B cell (primary cell): ENCODE measurements at regions not wholly inside any gene's neighbourhood (a gene's known extent, or its start where the extent isn't known, plus 50 kb on each side); places are given as distances from the start of the nearest gene placed in this dataset.

ENCODE experiments used
- CTCF ChIP-seq: fragments of 200-600 bp; IDR thresholded peaks from one replicate; pipeline ENCODE4 v1.8.0; 2022; ENCODE audit warnings: antibody characterized with exemption, mild to moderate bottlenecking
- EZH2 ChIP-seq: IDR thresholded peaks from 2 replicates; pipeline ENCODE4 v1.6.1; 2012; ENCODE audit warnings: borderline replicate concordance, low read depth, mild to moderate bottlenecking, moderate library complexity, low read length; ENCODE audit not compliant: insufficient read depth, poor library complexity, severe bottlenecking

- TF ChIP-seq CTCF, result no peak
- no peak for TF ChIP-seq EZH2
Measured at GRCh38 chr18:34128436-34128835, 96.3 kb downstream of the NOL4 start.
